NCI-H2196 (cell line): ENCODE measurements at regions not wholly inside any gene's neighbourhood (a gene's known extent, or its start where the extent isn't known, plus 50 kb on each side); places are given as distances from the start of the nearest gene placed in this dataset.

Source experiments
- DNase-seq: peaks from one replicate; lab custom pipeline; 2025; ENCODE audit not compliant: unreplicated experiment; lab: John Stamatoyannopoulos, UW

DNA sequence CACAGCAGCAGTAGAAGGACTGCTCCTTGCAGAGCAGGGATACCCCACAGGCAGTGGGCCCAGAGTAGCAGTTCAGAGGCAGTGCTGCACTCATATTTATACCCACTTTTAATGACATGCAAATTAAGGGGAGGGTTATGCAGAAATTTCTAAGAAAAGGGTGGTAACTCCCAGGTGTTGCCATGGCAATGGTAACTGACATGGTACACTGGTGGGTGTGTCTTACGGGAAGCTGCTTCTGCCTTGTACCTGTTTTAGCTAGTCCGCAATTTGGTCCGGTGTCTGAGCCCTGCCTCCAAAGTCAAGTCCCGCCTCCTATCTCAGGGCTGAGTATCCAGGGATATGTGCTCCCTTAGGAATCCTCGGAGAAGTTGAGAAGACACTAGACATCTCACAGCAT lies 79.2 kb upstream of the UQCRFS1 start:
- DNase-seq: no peak

DNA sequence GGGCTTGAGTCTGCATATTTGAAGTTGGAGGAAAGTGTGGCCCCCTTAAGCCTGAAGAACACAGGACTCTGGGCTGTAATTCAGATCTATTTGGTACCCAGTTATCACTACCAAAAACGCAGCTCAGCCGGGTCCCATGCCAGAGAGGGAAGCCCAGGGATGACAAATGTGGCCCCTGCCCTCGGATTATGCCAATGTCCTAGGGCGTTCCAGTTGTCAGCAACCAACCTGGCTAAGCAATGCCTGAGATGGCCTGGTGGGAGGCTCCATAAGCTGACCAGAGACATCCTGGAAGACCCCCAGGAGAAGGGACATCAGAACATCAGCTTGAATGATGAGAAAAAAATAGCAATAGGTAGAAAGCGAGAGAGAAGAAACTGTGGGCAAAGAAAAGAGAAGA lies 79.6 kb upstream of the UQCRFS1 start:
- DNase-seq: no peak

DNA sequence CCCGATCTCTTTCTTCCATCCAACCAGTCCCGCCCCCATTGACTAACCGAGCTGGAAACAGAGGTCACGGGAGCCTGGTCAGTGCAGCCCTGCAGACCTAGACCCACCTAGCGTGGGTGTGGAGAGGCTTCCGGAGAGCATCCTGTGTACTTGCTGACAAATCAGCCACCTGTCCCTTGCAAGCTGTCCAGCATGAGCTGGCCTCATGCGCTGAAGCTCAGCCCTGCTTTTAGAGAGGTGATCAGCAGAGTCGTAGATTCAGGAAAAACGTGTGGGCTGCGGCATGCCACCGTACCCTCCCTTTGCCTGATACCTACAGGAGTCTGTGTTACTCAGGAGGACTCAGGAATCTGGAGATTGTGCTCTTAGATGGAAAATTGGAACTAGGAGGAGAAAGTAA lies 80.3 kb upstream of the UQCRFS1 start:
- DNase-seq: no peak

DNA sequence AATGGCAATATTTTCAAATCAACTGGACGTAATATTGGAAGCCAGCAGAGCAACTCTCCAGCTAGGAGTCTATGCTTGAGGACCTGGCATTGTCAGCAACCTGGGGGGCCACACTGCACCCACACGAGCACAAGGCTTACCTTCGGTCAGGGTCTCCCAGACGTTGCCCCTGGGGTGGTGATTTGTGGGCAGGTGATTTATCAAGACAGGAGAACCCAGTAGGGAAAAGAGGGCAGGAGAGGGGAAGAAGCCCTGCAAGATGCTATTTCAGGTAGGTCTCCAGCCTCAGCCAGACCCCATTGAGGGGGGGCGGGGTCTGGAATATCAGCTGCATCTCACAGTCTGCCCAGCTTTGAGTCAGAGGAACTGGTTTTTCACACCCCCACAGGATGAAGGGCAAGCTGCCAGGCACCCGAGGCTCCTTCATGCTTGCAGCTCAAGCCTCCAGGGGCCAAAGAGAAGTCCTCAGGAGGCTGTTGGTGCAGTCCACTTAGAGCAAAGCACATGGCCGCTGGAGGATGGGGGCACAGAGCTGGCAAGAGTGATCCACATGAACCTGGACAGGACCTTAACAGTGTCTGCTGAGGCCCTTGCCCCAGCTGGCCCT lies 80.9 kb upstream of the UQCRFS1 start:
- DNase-seq: no peak

DNA sequence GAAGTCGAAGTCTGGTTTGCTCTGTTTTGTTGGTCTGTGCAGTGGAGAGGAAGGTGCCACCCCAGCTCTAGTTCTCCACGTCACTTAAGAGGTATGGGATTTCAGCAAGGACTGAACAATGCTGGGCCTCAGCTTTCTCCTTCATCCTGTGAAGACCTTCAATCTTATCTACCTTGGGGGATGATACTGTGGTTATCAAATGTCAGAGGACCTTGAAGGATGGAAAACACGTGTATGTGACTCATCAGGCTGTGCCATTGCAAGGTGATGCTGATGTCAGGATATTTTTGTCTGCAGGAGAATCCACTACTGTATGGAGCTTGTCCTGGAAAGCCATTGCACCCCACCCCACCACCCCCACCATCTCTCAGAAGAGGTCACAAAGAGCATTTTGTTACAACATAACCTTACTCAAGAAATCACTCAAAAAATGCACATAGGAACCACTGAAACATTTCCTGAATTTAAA lies 81.4 kb upstream of the UQCRFS1 start:
- no peak for DNase-seq

DNA sequence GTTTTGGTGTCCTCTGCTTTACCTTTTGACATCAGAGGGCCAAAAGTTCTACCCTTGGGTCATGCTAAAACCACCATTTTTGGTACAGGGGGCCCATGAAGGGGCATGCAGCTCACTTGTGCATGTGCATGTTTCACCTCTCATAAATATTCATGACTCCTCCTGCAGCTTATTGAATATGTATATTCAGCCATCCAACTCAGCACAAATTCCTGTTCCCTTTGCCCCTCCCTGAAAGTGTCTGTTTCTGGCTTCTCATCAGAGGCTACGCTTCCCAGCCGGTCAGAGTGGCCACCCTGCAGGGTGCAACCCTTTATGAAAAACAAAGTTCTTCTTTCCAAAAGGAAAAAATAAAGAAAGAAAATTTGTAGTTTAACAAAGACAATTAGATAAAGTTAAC lies 82.3 kb upstream of the UQCRFS1 start:
- no peak for DNase-seq

DNA sequence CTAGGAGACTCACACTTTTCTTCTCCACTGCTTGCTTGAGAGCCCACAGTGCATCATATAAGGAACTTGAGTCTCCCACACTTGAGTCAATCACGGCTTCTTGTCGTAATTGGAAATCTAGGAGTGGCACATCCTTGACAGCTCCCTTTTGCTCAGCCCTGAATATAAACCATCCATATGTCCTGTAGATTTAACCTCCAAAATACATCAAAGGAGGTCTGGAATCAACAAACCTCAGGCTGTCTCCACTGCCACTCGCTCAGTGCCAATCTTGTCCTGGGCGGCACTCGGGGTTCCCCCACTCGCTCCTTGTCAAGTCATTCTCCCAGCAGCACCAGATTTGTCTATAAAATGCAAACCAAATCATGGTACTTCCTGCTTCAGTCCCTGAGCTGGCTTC lies 84.4 kb upstream of the UQCRFS1 start:
- DNase-seq: no peak

DNA sequence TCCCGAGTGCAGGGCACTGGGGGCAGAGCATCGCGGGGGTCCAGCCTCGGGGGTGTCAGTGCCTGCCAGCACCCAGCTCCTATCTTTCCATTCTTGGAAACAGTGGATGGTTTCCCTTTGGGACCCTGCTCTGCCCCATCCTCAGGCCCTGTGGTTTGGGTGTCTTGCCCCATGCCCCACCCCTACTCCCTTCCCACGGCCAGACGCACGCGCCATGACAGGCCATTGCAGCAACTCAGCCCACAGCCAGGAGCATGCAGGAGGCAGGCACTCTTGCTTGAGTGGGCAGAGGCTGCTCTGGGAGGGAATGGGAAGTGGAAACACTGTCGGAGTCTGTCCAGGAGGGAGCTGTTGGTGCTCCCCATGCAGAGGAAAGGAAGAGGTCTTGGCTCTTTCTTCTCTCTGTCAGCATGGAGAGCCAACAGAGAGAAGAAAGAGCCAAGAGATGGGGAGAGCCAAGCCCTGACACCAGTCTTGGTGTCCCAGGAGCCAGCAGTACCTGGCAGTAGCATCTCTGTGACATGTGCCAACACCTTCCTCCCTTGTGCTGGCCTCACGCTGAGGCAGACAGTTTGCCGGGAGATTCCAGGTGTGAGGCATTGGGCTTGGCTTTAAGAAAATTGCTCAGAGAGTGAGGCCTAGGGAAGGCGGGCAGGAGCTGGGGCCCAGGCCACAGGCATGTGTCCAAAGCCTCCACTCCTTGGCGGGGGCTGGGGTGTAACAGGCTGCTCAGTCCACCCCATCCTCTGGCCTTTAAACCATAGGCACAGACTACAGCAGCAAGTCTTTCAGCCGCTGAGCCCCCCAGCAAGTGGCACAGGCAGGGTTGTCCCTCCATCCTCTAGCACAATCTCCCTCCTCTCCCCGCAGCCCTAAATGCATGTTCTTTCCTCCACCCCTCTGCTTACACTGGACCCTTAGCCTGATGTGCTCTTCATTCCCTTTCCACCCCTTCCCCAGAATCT lies 86.7 kb upstream of the UQCRFS1 start:
- DNase-seq: no peak

DNA sequence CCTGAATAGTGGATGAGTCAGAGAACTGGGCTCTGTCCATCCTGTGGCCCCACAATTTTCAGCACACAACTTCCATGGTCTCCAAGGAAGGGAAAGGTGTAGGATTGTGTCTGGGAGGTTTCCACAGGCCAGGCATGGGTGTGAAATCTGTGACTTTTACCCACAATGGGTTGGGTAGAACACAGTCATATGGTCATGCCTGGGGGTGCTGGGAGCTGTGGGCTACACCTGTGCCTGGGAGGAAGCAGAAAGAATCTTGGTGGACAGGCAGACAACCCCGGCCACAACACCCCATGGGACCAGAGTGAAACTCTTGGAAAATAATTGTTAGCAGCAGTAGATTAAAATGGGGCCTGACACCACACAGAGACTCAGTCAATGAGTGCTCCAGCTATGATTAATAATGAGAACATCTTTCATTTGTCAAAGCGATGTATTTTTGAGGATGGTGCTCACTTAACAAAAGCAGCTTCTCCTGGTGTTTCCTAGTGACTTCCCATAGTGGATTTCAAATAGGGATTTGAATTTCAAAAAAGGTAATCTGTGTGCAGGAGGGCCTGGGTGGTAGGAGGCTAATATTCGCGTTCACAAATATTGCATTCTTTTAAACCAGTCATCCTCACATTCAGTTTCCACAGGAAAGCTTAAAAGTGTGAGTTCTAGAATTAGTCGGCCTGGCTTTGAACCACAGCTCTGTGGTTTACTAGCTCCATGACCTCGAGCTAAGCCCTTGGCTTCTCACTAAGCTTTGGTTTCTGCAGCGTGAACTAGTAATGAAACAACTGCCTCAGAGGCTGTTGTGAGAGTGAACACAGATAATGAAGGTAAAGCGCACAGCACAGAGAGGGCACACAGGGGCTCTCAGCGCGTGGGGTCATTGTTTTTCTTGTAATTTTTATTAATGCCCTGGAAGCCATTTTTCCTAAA lies 89.3 kb upstream of the UQCRFS1 start:
- DNase-seq: no peak

DNA sequence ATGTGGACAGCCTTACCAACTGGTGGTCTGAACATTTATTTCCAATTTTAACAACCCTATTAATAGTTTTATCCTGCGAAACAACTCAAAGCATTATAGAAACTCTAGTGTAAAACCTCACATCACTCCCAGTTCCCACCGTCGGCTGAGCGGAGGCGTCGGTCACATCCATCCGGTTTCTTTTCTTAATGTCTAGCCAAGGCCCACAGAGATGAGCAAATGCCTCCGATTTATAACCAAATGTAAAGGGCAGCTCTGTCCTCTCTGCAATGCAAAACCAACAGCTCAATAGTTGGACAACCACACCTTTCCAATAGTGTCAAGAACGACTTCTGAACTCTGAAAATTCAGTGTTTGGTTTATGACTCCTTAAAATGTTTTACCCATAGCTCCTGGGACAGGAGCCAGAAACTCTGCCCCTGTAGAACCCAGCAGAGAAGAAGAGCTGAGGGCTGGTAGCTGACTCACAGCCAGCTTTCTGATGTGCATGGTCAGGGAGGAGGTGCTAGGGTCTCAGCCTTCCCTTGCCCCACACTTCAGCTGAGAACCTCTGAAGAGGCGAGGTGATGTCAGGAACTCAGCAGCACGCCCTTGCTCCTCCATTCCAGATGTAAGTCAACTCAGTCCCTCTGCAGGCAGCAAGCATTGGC lies 90.2 kb upstream of the UQCRFS1 start:
- no peak for DNase-seq

DNA sequence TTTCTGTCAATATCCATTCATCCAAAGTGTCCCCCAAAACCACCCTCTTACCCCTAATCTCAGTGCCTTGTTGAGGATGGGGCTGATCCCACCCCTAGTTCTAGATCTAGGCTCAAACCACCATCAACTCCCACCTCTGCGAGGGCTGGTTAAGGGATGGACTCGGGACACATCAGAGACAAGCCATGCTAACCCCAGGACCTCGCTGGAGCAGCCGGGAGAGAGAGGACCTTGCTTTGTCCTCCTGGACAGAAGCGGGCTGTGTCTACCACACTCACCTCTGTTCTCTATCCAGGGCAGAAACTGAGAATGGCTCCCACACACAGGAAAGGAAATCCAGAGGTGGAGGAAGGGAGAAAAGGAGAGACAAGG lies 90.8 kb upstream of the UQCRFS1 start:
- DNase-seq: no peak

DNA sequence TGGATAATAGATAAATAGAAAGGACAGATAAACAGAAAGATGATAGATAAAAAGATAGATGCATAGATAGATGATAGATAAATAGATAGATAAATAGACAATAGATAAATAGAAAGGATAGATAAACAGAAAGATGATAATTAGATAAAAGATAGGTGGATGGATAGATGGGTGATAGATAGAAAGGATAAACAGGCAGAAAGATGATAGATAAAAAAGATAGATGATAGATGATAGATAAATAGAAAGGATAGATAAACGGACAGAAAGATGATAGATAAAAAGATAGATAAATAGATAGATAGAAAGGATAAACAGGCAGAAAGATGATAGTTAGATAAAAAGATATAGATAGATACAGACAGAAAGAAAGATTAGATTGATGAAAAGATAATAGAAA lies 92.3 kb upstream of the UQCRFS1 start:
- DNase-seq: no peak

DNA sequence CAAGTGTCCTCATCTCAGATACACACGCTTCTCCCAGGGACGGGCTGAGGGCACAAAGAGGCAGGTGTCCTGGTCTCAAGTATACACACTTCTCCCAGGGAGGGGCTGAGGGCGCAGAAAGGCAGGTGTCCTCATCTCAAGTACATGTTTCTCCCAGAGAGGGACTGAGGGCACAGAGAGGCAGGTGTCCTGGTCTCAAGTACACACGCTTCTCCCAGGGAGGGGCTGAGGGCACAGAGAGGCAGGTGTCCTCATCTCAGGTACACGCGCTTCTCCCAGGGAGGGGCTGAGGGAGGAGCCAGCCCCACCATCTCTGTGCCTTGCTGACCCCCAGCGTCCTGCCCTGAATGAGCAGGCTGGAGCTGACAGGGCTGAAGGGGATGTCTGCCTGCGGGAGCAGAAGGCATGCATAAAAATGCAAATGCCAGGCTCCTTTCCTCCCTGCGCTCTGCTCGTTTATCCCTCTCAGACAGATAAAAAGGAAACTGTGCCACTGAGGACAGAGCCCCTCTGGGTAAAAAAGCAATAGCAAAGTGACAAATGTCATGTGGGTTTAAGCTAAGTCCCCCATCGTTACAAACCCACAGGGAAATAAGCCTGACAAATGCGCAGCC lies 96.1 kb upstream of the UQCRFS1 start:
- DNase-seq: peak; percentile 5

DNA sequence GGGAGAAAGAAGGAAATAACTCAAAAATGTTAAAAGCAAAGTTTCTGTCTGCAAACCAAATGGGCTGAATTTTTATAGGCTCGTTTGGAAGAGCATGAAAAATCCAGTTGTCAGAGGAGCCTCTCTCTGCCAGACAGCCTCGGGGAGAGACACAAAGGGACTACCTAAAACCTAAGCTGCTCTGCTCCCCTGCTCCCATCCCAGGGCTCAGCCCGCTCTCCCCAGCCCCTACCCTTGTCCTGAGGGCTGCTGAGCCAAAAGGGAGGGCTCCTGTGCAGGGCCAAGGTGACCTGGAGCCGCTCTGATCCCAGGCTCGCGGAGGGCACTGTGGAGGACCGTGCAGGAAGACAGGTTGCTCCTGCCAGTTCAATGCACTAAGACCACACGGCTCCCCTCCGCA lies 96.7 kb upstream of the UQCRFS1 start:
- no peak for DNase-seq

DNA sequence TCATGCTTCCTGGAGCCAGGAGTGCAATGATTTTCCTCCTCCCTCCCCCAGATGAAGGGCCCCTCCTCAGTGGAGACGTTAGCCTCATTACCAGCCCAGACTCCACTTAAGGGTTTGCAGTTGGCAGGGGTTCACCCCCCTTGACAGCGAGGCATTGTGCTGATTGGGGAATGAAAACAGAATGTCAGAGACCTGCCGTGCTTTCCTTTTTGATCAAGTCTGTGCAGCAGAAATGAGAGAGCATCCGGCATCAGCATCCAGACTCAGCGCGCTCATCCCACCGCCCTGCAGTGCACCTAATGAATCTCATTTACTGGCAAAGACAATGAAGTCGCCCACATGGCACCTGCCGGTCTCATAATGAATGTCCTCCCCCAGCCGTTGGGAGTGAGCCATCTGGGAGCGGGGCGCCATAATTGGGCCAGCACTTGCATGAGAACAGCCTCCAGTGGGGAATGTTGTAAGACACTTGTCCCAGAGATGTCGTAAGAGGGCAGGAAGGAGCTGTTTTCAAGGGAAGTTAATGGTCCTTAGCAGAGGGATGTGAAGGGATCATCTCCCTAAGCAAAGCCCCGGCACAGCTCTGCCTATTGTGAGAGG lies 98.3 kb upstream of the UQCRFS1 start:
- no peak for DNase-seq

DNA sequence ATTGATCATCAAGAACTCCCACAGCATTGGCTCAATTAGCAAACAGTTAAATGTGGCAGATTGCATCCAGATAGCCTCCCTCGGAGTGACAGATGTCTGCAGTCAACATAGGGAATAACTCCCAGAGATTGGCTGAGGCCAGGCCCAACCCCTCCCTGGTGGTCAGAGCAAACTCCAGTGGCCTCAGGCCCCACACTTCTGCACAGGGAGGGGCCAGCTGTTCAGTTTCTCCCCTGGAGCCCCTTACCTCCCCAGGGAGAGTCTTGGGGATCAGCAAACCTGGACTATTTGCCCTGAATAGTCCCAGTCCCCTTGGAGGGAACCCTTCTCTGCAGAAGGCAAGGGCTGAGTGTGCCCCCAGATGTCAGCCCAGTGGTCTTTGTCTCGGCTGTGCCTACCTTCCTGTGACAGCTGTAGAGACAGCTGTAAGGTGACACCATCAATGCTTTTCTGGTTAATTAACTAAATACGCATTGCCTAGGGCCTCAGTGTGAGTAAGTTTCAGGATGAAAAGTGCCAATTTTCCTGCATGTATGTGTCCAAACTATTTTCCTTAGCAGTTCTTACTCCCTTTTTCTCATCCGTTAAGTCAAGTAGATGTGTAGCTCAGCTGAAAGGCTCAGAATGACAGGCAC lies 102.7 kb upstream of the UQCRFS1 start:
- no peak for DNase-seq

DNA sequence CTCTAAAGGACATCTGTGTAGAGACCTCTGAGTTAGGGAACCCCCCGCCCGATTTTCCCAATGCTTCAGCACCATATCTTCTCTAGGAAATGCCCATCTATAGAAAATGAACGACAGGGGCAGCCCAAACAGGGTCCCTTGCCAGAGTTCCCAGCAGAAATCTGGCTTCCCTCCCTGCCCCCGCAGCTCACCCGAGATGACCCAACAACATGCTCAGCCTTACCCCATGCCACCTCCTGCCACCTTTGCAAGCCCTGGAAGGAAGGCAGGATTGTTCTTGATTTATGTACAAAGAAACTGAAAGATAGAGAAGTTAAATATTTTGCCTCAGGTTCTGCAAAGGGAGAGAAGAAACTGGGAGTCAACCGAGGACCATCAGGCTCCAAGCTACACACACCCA lies 105.6 kb upstream of the UQCRFS1 start:
- DNase-seq: no peak

DNA sequence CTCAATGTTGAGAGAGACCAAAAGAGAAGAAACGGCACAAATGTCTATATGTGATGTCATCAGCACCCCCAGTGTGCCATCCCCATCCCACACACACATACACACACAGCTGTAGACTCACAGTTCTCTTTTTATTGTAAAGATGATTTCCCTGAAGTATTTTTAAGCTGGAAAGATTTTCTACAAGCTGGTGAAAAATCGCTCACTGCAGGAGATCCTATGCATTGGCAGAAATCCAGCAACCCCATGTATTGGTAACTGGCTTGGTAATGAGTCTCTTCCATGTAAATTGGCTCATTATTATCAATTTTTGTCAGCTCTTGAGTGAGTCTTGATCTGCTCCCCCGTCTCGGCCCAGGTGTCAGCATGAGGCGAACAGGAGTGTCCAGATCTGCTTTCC lies 107.1 kb upstream of the UQCRFS1 start:
- no peak for DNase-seq

DNA sequence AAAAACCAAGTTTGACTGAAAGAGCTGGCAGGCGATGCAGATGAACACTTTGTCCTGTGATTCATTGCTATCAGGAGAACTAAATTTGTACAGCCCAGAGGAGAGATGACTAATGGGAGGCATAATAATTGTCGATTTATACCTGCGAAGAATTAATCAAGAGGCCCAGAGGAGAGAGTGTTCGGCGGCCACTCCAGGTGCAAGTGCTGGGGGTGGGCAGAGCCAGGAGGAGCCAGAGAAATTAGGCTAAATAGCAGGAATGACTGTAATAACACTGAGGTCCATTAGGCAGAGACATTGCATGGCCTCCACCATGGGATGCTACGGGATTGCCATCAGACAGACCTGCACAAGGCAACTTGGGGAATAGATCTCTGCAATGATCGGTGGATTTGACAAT lies 107.7 kb upstream of the UQCRFS1 start:
- DNase-seq: no peak

DNA sequence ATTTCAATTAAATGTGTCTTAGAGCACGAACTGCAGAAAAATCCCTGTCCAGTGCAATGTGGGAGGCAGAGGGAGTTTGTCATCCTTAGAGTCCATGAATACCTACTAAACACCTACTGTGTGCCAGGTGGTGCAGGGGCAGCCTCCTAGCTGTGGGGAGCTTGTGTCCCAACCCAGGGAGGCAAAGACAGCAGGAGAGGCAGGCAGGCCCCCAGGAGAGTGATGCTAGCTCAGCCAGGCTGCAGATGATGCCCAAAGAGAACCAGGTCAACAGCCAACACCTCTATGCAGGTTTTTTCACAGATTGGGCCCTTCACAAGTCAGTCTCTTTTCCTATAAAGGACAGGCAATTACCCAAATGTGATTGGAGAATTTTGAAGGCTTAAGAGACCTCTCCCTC lies 108.2 kb upstream of the UQCRFS1 start:
- no peak for DNase-seq
